GM21619 (cell line): ENCODE measurements at regions not wholly inside any gene's neighbourhood (a gene's known extent, or its start where the extent isn't known, plus 50 kb on each side); places are given as distances from the start of the nearest gene placed in this dataset.

Experiments used
- ATAC-seq: cut with Tn5 transposase; IDR thresholded peaks from one replicate; pipeline ENCODE4 v1.9.1; 2021; ENCODE audit not compliant: unreplicated experiment

- no peak for ATAC-seq
Measured at GRCh38 chr15:69574506-69574905, 121.9 kb downstream of the RPLP1 start.

DNA sequence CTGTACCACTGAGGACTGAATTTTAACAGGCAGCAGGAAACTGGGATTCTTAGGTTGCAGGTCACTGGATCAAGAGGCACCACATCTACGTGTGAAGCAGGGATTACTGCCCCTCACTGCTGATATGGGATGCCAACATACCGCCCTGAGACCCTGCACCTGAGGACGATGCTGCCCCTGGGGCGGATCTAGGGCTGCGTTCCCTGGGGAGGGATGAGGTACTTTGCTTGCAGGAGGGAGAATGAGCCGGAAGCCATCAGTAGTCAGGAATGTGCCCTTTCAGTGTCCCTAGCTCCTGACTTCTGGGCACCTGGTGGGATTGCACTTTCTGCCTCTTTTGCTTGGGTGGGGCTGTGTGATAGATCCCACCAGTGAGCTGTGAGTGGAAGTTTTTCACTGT is 122.8 kb downstream of the RPLP1 start:
- ATAC-seq = no peak

DNA sequence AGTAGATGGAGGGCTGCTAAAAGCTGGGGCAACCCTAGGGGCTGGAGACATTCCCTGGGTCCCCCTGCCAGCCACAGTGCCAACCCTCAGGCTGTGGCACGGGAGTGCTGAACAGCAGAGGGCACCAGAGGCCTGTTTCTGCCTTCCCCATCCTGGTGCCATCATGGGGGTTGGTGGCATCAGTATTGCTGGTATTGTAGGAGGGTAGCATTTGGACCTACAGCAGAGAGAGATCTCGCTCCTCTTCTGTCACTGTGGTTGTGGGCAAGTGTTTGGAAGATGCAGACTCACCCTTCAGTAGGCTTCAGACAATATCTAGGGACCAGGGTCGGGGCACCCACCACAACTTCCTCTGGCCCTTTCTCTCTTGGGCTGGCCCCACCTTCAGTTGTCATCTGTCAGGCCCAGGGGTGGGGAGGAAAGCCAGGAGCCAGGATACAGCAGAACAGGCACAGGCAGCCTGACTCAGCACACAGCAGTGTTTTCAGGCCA is 123.5 kb downstream of the RPLP1 start:
- no peak for ATAC-seq

DNA sequence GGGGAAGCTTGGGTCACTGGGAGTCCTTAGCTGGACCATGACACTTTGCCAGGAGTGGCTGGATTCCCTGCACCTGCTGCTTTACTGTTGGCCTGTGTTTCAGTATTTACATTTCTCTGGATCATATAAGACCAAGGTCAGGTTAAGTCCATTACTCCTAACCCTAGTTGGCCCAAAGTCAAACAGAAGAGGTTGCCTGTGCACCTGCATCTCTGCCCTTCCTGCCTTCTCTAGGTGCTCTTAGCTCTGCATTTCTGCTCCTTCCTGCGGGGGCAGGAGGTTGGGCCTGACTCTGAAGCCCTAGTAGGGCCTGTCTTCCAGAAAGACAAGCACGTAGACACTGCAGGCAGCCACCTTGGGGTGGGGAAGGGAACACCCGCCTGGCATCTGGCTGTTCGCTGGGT is 124.3 kb downstream of the RPLP1 start:
- no peak for ATAC-seq

DNA sequence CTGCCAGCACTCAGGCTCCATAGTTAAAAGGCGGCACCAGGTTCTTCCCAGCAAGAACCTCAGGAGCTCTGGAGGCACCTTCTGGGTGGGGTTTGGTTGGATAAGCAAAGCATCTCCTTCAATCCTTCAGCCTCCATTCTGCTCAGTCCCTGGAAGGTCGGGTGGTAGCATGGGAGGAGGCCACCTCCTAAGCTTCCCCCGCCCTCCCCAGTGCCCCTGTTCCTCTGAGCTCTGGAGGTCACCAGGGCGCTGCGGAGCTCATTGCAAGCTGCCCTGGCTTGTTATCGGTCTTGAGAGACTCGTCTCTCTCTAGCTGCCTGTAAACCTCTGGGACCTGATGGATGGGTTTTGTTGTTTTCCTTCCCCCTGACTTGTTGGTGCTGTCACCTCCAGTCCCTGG is 124.8 kb downstream of the RPLP1 start:
- ATAC-seq = no peak

- ATAC-seq = no peak
Measured at GRCh38 chr15:69578252-69578651, 125.6 kb downstream of the RPLP1 start.

- no peak for ATAC-seq
Measured at GRCh38 chr15:69578787-69579583, 126.4 kb downstream of the RPLP1 start.

GRCh38 chr15:69579950-69580618 is 127.5 kb downstream of the RPLP1 start:
- no peak for ATAC-seq

DNA sequence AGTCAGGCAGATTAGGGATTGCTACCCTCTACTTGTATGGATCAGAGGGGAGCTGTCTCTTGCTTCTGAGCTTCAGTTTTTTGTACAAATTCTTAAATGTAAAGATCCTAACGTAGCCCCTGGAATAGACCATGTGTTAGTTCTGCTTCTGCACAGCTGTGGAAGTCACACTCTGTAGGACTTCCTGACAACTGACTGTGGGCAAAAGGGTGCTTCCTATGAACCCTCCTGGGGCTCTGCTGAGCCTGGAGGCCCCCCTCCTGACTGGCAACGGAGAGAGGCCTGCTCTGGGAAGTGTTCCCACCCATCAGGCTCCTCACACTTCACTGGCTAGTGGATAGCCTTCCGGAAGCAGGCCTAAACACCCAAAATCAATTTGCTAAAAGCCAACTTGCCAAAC is 131.0 kb downstream of the RPLP1 start:
- ATAC-seq = no peak

- ATAC-seq = no peak
Measured at GRCh38 chr15:69585937-69586336, 133.3 kb downstream of the RPLP1 start.

DNA sequence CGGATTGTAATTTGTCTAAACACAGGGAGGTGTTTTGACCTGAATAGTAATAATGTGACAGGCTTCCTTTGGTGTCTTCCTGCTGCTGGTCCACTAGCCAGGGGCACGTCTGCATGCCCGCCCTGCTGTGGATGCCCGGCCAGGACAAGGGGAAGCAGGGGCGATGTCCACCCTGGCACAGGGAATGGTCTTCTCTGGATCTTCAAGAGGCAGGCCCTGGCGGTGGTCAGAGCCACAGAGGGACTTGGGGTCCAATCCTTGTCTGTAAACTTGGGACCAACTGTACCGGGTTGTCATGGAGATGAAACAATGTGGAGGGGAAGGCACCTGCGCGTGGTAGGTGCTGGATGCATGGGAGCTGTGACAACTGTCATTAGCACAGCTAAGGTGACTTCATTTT is 134.1 kb downstream of the RPLP1 start:
- ATAC-seq = no peak

DNA sequence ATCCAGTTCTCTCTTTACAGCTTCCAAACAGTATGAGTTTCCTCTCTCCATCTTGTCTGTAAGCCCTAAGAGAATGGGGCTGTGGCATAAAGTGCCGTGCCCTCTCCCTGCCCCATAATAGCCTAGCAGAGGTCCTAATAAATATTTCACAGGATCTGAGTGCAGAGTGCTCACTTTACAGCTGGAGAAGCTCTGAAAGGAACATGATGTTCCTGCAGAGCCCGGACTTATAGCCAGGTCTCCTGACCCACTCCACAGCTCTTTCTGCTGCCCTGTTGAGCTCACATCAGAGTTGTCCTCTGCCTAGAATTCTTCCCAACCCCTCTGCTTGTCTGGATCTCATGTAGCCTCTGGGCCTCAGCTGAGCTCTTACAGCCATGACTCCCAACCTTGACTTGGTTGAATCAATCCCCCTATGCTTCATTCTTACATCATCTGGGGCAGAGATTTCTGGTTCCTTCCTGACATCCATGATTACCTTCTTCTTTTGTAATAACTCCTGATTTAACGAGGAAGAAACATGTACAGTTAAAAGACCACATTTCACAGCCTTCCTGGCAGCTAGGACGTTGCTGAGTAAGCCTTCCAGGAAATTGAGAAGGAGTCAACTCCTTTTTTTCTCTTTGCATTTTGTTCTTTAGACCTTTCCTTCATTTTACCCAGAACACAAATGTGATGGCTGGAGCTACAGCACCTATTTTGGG is 135.3 kb downstream of the RPLP1 start:
- no peak for ATAC-seq

DNA sequence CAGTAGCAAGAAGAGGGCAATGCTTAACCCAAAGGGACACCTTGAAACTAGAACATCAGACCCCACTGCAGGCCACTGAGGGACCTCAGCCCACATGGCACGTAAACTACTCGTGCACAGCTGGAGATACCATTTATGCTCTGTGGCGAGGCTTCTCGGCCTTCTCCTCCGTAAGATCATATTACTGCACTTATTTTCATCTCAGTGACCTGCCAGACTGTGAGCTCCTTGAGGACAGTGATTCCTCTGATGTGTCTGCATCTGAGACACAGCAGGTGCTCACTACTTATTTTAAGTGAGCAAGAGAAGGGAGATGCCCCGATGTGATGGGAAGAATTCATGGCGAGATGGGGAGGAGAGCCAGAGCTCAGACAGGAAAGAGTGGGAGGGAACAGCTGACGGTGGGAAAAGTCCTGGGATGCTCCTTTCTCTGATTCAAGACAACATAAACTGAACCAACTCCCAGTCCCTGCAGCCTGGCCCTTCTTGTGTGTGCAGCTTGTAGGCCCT is 137.6 kb downstream of the RPLP1 start:
- ATAC-seq = no peak

- ATAC-seq = no peak
Measured at GRCh38 chr15:69590932-69591524, 138.4 kb downstream of the RPLP1 start.

GRCh38 chr15:69591905-69592508 is 139.4 kb downstream of the RPLP1 start:
- no peak for ATAC-seq

DNA sequence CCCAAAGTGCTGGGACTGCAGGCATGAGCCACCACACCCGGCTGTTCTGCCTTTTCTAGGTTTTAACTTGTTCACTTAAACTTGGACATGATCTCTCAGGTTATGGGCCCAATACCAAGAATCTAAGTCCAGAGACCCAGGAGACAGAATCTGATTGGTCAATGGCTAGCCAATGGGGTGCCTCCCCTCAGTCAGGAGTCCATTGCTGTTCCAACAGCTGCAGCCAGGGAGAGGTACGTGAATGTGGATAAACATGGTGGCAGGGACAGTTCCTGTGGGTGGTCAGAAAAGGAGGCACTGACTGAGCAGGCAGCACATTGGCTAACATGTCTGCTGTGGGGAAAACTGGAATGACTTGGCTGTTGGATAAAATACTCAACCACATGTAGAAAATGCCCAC is 140.3 kb downstream of the RPLP1 start:
- no peak for ATAC-seq

- no peak for ATAC-seq
Measured at GRCh38 chr15:69593488-69593887, 140.9 kb downstream of the RPLP1 start.

- ATAC-seq = no peak
Measured at GRCh38 chr15:69593981-69594966, 141.7 kb downstream of the RPLP1 start.

DNA sequence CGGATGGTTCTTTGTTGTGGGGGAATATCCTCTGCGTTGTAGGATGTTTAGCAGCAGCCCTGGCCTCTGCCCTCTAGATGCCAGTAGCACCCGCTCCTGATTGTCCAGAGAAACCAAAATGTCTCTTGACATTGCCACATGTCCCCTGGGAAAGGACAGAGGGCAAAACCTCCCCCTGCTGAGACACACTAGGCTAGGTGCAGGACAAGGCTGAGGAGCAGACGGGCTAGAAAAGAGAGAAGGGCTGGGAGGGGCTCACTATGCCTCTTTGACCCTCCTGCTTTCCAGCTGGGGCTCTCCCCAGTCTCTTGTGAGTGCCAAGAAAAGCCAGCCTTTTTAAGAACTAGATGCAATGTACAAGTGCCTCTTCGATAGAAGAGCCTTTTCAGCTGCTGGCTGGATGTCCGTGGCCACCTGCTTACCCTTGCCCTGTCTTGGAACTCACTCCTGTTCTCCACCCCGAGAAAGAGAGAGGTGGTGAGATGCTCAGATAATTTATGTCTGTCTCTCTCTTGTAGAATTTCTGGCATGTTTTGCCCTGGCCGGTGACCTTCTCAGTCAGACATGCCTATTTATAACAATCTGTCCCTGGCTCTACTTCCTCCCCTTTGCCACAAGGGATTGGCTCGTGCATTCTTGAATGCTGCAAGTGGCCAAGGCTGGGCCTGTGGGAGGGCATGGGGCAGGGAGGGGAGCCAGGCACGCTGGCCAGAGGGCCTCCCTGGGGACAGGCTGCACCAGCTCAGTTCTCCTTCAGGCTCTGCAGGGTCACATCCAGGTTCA is 142.6 kb downstream of the RPLP1 start:
- no peak for ATAC-seq
